Neural cell (in vitro differentiated cells): ENCODE measurements at regions not wholly inside any gene's neighbourhood (a gene's known extent, or its start where the extent isn't known, plus 50 kb on each side); places are given as distances from the start of the nearest gene placed in this dataset.

ENCODE experiments used
- EP300 ChIP-seq: fragments of 450-650 bp; conservative IDR thresholded peaks from 2 replicates; pipeline ENCODE4 v1.6.1; 2014; ENCODE audit warnings: antibody characterized with exemption, mild to moderate bottlenecking, moderate library complexity; ENCODE audit not compliant: poor library complexity, severe bottlenecking
- POLR2AphosphoS5 ChIP-seq: IDR thresholded peaks from 2 replicates; pipeline ENCODE4 v1.6.1; 2012
- TF ChIP-seq, protein P1 (sequence below): fragments of 450-650 bp; IDR thresholded peaks from 2 replicates; pipeline ENCODE4 v1.5.1; 2014; ENCODE audit warnings: antibody characterized with exemption, mild to moderate bottlenecking, moderate library complexity; ENCODE audit not compliant: poor library complexity, severe bottlenecking
- TF ChIP-seq, protein P2 (sequence below): IDR thresholded peaks from 2 replicates; pipeline ENCODE4 v1.6.1; 2012; ENCODE audit warnings: borderline replicate concordance

DNA sequence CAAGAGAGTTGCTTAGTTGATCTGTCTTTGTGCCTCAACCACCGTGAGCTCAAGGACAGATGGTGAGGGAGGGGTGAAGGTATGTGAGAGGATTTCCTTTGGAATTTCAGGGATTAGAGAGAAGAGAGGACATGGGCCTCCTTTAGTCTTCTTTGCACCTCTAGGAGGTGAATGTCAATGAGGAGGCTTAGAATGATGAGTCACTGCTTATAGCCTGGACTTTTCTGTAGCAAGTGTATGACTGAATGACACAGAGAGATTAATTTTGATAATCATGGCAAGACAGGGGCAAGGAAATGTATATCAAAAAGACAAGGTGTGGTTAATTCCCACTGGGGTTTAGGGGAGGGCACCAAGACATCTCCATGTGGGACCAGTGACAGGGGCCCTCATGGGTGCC lies 947.3 kb upstream of the TENM4 start:
- TF ChIP-seq, protein P1, sequence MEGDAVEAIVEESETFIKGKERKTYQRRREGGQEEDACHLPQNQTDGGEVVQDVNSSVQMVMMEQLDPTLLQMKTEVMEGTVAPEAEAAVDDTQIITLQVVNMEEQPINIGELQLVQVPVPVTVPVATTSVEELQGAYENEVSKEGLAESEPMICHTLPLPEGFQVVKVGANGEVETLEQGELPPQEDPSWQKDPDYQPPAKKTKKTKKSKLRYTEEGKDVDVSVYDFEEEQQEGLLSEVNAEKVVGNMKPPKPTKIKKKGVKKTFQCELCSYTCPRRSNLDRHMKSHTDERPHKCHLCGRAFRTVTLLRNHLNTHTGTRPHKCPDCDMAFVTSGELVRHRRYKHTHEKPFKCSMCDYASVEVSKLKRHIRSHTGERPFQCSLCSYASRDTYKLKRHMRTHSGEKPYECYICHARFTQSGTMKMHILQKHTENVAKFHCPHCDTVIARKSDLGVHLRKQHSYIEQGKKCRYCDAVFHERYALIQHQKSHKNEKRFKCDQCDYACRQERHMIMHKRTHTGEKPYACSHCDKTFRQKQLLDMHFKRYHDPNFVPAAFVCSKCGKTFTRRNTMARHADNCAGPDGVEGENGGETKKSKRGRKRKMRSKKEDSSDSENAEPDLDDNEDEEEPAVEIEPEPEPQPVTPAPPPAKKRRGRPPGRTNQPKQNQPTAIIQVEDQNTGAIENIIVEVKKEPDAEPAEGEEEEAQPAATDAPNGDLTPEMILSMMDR, result no peak
- TF ChIP-seq EP300 (no peak), POLR2AphosphoS5 (no peak)
- TF ChIP-seq, protein P2, sequence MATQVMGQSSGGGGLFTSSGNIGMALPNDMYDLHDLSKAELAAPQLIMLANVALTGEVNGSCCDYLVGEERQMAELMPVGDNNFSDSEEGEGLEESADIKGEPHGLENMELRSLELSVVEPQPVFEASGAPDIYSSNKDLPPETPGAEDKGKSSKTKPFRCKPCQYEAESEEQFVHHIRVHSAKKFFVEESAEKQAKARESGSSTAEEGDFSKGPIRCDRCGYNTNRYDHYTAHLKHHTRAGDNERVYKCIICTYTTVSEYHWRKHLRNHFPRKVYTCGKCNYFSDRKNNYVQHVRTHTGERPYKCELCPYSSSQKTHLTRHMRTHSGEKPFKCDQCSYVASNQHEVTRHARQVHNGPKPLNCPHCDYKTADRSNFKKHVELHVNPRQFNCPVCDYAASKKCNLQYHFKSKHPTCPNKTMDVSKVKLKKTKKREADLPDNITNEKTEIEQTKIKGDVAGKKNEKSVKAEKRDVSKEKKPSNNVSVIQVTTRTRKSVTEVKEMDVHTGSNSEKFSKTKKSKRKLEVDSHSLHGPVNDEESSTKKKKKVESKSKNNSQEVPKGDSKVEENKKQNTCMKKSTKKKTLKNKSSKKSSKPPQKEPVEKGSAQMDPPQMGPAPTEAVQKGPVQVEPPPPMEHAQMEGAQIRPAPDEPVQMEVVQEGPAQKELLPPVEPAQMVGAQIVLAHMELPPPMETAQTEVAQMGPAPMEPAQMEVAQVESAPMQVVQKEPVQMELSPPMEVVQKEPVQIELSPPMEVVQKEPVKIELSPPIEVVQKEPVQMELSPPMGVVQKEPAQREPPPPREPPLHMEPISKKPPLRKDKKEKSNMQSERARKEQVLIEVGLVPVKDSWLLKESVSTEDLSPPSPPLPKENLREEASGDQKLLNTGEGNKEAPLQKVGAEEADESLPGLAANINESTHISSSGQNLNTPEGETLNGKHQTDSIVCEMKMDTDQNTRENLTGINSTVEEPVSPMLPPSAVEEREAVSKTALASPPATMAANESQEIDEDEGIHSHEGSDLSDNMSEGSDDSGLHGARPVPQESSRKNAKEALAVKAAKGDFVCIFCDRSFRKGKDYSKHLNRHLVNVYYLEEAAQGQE, result no peak
